GM12891 (cell line): ENCODE measurements at regions not wholly inside any gene's neighbourhood (a gene's known extent, or its start where the extent isn't known, plus 50 kb on each side); places are given as distances from the start of the nearest gene placed in this dataset.

Source experiments
- POLR2A ChIP-seq: IDR thresholded peaks from 2 replicates; pipeline ENCODE4 v1.6.1; 2011; ENCODE audit warnings: low read depth, low read length, control low read depth
- POLR2AphosphoS5 ChIP-seq: IDR thresholded peaks from 2 replicates; pipeline ENCODE4 v1.6.1; 2011; ENCODE audit warnings: low read depth, low read length, control low read depth
- POU2F2 ChIP-seq: IDR thresholded peaks from 2 replicates; pipeline ENCODE4 v1.6.1; 2011; ENCODE audit warnings: low read depth, mild to moderate bottlenecking, control low read depth, low read length, moderate library complexity
- SPI1 ChIP-seq: IDR thresholded peaks from 2 replicates; pipeline ENCODE4 v1.6.1; 2011; ENCODE audit warnings: low read depth, low read length, control low read depth
- TAF1 ChIP-seq: IDR thresholded peaks from 2 replicates; pipeline ENCODE4 v1.6.1; 2011; ENCODE audit warnings: low read depth, low read length, control low read depth

DNA sequence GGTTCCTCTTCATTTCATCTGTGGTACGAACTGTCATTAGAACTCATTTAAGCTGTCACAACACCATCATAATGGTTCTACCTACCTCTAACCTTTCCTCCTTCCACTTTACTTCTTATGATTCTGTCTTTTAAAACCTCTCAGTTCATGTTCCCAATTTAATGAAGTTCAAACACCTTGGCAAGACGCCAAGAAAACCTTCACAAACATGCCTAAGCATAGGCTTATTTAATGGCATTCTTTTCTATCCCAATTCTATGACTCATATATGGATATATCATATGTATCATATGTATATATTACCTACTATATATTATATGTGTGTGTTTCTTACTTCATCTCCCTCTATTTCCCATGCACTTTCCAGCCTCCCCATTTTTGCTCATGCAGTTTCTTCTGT is 283.4 kb upstream of the TBX18 start:
- TF ChIP-seq POLR2A (no peak), POLR2AphosphoS5 (no peak), TAF1 (no peak), SPI1 (no peak), POU2F2 (no peak)
